SK-N-MC (cell line): ENCODE measurements at regions not wholly inside any gene's neighbourhood (a gene's known extent, or its start where the extent isn't known, plus 50 kb on each side); places are given as distances from the start of the nearest gene placed in this dataset.

Source experiments
- EZH2 ChIP-seq: fragments of 200-600 bp; sonication (generic); IDR thresholded peaks from one replicate; pipeline ENCODE4 v1.6.1; 2017; ENCODE audit warnings: antibody characterized with exemption
- POLR2AphosphoS5 ChIP-seq: IDR thresholded peaks from 2 replicates; pipeline ENCODE4 v1.6.1; 2012; ENCODE audit warnings: mild to moderate bottlenecking, low read depth, low read length, borderline replicate concordance

- TF ChIP-seq EZH2 = no peak
- no peak for TF ChIP-seq POLR2AphosphoS5
Measured at GRCh38 chr17:77390870-77391269, 250.1 kb downstream of the SEC14L1 start.
